NAMALWA (cell line): ENCODE measurements at regions not wholly inside any gene's neighbourhood (a gene's known extent, or its start where the extent isn't known, plus 50 kb on each side); places are given as distances from the start of the nearest gene placed in this dataset.

Experiments used
- DNase-seq: peaks from one replicate; pipeline ENCODE4 v3.0.0-alpha.2; 2015; ENCODE audit warnings: low spot score

DNA sequence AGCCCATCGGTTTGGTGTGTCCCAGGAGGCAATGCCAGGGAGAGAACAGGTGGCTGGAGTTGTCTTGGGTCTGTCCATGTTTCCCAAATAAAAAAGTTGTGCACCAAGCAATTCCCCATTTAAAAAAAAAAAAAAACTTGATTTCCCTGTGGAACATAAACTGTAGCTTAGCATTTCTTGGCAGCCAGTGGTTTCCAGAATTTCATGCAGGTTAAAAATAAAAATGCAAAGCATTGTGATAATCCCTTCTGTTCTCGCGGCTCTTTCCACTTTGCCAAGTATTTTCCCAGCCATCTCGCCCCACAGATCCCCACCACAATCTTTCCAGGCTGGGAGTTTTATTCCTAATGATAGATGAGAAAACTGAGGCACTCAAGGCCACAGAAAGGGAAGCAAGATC, 51.4 kb upstream of the MSX1 start:
- DNase-seq, result no peak

DNA sequence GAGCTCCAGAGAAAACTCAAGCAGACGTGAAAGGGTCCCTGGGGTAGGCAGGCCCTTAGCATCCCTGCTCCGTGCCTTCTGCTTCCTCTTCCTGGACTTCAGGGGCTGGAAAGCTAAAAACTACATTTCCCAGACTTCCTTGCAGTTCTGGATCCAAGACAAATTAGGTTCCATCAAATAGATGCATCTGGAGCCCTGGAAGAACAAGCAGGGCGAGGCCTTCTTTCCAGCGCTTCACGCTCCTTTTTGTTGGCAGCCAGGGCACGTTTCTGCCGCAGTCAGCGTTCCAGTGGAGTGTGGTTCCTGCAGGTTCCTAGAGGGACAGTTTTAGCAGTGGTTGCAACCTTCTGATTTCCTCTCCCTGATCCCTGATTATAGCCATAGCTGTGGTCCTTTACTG, 53.6 kb upstream of the MSX1 start:
- no peak for DNase-seq

DNA sequence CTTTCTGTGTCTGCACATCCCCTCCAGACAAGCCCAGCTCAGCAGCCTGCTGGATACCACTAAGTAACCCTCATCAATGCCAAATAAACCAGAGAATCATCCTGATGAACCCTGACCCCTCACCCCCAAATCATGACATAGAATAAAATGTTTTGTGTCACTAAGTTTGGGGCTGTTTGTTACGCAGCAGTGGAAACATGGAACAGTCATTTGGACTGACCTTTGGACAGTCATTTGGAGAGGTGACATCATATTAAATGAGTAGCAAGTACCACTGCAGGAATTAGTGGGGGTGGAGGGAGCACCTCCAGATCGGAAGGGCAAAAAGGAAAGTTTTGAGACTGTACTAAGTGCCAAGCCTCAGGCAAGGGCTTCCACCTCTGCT, 55.6 kb upstream of the MSX1 start:
- no peak for DNase-seq

DNA sequence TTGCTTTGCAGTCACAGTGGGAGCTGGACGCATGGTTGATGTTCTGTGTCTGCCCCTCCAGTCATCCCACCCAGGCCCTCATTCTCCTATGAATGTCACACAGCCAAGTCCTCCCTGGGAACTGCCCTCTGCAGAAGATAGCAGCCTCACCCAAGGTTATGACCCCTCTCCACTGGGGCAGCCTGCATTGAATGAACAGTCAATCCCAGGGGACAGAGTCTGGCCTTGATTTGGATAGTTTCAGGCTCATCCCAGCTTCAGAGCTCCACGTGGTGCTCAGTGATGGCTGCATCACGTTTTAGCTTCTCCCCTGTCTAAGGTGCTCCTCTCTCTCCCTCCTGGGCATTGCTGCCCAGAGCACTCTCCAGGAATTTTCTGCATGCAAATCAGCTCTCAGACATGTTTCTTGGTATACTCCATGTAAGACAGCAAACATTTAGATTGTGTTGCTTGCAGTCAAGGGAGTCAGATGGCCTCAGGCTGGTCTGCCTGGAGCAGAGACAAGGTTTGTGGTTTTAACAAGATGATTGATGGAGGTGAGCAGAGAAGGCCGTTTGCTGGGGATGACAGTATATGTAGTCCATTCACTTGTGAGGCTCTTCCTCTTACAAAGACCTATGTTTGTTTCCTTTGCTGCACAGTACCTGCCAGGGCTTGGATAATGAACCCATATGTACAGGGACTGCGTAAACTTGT, 56.1 kb upstream of the MSX1 start:
- no peak for DNase-seq

DNA sequence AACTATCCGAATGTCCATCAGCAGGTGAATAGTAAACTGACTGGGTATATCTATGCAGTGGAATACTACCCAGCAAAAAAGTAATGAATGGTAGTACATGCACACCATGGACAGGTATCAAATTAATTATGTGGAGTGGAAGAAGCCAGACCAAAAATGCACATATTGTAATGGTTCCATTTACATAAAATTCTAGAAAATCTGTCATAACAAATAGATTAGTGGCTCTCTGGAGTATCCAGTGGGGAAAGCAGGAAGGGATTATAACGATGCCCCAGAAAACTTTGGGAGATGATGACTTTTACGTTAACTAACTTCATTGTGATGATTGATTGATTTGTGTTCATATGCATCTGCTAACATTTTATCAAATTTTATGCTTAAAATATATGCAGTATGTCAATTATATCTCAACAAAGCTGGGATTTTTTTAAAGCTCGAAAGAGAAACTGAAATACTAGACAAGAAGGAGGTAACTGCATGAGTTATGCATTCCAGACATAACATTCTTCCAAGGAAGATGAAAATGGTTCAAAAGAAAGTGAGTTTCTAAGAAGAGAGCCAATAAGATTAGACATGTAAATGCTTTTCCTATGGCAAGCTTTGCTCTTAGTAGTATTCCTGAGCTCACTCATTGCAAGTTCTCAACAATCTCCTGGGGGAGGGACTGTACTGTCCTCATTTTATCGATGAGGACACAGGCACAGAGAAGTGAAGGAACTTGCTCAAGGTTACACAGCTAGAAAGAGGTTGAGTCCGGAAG, 58.6 kb upstream of the MSX1 start:
- DNase-seq, result no peak

DNA sequence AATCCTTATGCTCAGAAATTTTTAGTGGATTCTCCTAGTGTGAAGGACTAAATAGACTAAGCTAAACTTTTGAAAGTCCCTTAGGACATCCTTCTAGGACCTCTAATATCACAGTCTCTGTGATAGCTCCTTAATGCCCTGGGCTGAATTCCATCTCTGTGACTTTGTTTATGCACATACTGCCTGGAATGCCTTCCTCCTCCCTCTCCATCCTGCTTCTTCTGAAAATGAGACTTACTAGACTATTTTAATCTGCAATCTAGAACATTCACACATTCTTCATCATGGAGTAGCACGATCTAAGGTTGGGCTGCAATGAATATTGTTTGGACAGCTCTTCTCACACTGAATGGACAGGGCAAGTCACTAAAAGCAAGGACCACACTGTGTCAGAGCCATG, 65.0 kb upstream of the MSX1 start:
- no peak for DNase-seq

DNA sequence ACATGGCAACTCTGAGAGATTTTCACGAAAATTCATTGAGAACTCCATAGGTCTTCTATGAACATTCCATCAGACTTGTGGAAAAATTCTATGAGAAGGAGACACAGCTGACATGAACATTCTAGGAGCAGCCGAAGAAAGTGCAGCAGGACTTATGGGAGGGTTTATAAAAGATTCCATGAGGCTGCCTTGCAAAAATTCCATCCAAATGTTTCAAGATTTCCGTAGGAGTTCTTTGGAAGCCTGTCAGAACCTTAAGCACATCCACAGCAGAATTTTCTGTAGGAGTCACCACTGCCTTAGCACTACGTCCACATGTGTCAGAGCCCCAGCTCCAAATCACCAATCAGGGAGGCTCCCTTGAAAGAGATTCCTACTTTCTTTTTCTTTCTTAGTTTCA, 67.0 kb upstream of the MSX1 start:
- no peak for DNase-seq

DNA sequence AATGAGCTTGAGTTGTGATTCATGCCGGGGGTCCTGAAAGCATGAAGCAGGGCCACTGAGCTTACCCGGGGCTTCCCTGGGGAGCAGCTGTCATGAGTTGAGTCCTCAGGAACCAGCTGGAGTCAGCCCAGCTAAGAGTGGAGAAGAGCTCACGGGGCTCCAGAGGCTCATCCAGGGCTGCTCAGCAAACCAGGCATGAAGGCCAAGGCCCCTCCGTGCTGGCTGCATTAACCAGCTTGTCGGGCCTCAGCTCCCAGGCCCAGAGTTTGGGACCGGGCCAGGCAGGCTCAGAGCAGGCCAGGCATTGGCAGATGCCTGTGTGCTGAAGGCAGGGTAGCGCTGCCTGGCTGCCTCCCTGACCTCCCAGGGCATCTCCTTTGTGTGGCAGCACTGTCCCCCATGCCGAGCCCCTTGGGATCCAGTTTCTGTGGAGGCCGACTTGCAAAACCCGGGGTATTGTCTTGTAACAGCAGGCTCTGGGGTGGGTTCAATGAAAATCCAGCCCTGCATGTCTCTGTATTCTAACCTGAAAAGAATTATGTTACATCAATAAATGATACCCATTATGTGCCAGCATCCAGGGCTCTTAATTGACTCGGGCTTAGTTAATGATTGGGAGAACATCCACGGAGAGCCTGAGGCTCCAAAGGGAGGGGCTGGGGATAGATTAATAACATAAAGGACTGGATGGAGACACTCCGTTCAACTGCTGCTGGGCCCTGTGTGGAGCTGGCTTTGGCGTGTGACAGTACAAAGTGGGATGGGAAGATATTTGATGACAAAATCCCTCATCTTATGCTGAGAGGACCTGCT, 68.0 kb upstream of the MSX1 start:
- DNase-seq, result no peak

DNA sequence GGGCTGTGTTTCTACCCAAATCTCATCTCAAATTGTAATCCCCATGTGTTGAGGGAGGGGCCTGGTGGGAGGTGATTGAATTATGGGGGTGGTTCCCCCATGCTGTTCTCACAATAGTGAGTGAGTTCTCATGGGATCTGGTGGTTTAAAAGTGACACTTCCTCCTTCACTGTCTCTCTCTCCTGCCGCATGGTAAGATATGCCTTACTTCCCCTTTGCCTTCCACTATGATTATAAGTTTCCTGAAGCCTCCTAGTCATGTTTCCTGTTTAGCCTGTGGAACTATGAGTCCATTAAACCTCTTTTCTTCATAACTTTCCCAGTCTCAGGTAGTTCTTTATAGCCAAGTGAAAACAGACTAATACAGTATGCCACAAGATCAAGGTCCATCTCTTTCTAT, 70.0 kb upstream of the MSX1 start:
- DNase-seq, result no peak

DNA sequence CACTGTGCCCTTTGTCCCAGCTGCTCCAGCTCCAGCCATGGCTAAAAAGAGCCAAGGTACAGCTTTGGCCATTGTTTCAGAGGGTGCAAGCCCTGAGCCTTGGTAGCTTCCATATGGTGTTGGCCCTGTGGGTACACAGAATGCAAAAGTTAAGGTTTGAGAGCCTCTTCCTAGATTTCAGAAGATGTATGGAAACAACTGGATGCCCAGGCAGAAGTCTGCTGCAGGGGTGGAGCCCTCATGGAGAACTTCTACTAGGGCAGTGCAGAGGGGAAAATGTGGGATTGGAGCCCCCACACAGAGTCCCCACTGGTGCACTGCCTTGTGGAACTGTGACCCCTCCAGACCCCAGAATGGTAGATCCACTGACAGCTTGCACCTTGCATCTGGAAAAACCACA, 70.9 kb upstream of the MSX1 start:
- no peak for DNase-seq

DNA sequence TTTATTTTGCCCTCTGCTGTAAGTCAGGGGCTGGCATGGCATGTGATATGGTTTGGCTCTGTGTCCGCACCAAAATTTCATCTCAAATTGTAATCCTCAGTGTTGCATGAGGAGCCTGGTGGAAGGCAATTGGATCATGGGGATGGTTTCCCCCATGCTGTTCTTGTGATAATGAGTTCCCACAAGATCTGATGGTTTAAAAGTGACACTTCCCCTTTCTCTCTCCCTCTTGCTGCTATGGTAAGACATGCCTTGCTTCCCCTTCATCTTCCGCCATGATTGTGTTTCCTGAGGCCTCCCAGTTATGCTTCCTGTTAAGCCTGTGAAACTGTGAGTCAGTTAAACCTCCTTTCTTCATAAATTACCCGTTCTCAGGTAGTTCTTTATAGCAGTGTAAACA, 72.0 kb upstream of the MSX1 start:
- no peak for DNase-seq

DNA sequence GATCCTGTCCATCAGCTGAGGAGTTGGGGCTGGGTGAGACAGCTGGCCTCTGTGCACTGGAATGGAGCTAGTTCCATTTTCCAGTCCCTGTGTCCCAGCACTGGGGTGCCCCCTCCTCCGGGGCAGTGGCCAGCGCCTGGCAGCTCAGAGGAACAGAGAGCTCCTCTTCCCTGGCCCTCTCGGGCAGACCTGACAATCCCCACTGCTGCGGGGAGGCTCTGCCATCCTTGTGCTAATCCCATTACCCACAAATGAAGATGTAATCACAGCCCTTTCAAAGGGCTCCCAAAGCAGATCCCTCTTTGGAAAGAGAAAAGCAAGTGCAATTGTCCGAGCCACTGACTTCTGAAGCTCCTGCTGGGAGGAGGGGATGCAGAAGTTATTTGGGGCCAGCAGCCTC, 75.1 kb upstream of the MSX1 start:
- no peak for DNase-seq

DNA sequence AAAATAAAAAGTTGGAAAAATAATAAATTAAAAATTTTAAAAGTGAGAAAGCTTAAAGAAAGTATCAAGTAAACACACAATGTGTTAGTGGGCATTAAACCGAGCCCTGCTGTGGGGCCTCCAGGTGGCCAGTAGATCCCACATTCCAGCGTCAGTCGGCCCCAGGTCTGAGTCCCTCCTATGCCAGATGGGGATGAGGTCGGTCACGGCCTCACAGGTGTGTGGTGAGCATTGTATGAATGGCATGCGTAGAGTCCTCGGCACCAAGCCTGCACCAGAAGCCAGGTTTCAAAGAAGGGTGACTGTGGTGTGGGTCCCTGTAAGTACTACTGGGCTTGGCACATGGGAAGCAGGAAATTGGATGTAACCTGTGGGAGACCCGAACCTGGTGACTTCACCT, 75.6 kb upstream of the MSX1 start:
- DNase-seq, result no peak

DNA sequence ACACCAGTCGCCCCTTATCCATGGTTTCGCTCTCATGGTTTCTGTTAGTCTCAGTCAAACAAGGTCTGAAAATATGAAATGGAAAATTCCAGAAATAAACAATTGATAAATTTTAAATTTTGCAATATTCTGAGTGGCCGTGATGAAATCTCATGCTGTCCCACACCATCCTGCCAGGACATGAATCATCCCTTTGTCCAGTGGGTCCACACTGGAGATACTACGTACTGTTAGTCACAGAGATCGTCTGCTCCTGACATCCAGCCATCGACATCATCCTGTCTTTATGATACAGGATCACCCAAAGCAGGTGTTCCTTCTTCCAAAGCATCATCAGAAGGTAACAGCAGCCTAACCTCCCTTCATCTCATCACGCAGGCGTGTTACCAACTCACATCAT, 76.5 kb upstream of the MSX1 start:
- no peak for DNase-seq

DNA sequence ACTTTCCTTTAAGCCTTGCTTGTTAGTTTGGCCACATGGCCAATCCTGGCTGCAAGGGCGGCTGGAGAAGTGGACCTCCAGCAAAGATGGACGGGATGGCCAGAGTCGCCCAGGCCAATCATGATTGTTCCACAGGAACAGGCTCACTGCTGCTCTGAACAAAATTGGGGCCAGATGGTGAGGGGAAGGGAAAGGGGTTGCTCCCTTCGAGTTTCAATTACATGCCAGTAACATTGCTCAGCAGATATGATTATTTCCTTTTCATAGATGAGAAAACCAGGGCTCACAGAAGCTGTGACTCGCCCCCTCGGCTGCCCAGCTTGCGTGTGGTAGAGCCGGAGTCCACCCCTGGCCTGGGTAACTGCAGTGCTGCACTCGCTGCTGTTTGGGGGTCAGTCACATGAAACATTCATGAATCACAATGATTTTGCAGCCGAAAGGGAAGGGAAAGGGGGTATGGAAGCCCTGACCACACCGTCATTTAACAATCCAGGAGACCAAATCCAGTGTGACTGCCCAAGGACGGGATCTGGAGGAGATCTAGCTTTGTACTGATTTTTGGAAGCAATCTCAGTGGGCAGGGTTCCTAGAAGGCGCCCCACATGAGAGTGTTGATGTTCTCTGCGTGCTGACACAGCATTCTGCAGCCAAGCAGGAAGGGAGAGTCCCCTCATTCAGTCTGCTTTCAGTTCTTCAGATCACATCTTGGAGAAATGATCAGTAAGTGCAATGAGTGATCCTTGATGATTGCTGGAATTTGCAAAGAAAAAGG, 77.3 kb upstream of the MSX1 start:
- DNase-seq, result no peak

DNA sequence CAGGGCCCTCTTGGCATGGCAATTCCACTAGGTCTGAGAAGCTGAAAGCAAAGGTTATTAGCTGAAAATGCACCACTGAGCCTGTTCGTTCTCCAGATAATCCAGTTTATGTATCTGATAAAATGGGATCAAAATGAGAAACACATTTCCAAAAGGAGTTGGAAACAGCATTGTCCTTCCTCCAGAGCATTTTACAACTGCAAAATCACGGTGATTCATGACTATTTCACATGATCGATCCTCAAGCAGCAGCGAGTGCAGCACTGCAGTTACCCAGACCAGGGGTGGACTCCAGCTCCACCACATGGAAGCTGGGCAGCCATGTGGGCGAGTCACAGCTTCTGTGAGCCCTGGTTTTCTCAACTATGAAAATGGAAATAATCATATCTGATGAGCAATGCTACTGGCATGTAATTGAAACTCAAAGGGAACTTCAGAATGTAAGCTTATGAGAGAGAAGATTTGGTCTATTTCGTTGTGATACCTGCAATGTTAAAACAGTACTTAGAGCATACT, 78.7 kb upstream of the MSX1 start:
- no peak for DNase-seq

DNA sequence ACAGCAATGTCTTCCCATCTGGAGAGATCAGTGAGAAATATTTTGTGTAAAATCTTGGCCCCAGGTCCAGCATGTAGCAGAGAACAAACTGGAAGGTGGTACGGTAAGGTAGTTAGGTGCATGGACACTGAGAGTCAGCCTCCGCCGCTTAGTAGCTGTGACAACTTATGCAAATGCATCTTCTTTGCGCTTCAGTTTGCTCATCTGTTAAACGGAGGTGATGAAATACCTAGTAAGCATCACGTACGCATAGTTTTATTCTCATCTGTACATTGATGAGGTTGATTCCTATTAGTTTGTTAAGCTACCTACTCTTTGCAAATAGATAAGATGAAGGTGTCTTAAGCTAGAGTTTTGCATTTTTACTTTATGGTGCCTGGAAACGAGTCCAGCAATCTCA, 80.0 kb upstream of the MSX1 start:
- DNase-seq, result no peak

DNA sequence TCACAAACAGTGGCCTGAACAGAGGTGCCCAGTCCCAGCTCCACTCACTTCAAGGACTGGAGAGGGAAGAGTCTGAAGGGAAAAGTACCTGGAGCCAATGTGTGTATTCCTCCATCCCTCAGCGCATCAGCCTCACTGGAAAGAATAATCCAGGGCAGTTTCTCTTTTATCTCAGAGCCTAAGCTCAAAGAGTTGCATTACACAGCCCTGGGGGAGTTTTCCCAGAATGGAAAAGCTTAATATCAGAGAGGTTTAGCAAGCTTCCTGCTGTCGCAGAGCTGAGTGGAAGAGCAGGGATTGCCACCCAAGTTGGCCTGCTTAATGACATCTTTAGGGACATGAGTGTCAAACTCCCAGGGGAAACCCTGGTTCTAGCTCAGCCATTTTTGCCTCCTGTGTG, 80.4 kb upstream of the MSX1 start:
- no peak for DNase-seq

DNA sequence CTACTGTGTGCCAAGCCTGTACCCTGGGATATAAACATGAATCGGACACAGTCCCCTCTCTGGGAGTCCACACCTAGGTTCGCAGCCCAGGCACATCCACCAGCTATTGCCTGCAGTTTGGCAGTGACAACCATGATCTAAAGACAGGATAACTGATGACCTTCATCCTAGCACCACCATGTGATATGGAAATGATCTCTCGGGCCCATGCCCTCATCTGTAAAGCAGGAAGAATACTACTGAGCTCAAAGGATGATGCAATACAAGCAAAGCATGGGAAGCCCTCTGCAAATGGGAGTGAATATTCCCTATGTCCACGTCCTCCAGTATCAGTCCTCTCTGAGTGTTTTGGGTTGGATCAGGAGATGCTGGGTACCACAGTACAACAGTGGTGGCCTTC, 80.9 kb upstream of the MSX1 start:
- DNase-seq, result no peak

DNA sequence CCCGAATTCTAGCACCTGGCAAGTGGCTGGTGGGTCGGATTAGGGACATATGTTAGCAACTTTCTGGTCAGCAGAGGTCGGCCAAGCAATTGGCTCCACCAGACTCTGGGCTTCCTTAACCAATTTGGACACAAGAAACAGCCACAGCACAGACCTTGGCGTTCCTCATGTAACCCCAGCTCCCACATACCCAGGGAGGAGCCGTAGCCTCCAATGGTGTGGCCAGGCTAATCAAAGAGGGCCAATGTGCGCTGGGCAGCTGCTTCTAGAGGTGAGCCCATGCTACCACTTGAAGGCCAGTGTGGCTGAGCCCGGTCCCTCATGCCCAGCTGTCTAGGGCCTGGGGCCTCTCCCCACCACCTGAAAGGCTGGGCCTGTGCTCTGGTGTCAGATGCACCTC, 82.5 kb upstream of the MSX1 start:
- DNase-seq, result no peak

DNA sequence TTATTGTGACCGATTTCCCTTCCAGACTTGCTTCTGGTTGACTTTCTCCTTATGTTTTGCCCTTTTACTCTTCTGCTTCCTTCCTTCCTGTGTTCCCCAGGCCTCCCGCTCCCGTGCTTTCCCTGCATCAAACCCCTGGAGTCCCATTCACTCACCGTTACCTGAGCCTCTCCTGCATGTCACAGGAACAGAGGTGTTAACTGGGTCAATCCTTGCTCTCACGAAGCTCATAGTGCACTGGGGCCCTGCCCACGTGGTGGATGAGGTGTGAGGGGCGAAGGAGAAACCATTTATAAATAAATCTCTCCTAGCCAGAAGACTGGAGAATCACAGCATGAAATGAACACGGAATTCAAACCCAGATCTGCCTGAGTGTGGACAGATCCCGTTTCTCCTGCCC, 83.1 kb upstream of the MSX1 start:
- no peak for DNase-seq

DNA sequence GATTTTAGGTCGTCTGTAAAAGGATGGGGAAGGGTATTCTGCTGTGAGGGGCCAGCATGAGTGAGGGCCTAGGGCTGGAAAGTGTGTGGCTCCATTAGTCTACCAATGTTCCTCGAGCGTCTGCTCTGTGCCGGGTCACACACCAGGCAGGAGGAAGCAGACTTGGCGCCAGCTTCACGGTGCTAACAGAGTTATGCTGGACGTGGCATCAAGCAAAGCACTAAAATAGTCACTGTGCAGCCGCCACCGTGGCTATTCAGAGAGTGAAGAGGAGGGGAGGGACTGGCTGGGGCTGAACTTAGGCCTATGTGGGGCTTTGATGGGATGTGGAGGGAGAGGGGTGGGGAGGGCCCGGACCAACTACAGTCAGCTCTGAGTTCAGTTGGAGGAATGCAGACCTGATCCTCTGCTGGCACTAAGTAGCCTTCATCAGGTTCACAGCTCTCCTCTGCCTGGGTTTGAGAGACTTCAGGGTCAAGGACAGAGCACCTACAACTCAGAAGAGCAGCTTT, 83.9 kb upstream of the MSX1 start:
- no peak for DNase-seq
